ENCODE measurements at regions not wholly inside any gene's neighbourhood (a gene's known extent, or its start where the extent isn't known, plus 50 kb on each side); places are given as distances from the start of the nearest gene placed in this dataset.

DNA sequence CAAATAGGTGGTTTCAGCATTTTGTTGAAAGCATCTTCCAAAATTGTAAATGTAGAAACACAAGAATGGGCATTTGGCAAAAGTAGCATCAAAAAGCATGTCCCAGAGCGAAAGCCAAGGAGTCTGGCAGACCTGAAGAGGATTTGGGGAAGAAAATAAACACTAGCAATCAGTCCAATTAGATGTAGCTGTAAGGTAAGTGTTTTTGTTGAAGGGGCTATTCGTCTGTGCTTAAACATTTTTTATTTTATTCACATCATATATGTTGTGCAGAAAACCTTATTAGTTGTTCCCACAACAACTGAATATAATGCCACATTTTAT is 954.1 kb upstream of the COX7C start:
- ATAC-seq (replicated peaks in 6 of 8): no peak
- no peak overlapping the region for H3K4me3 ChIP-seq
- H3K27ac ChIP-seq: no peak overlapping the region
- in situ Hi-C loops (cut with MboI; ENCODE audit: low pct_unique_long_range_greater_than_20kb in 2 of 9, low sequenced_read_pairs in 9 of 9, unreplicated experiment in 9 of 9): no loop called here
- WGBS, 10 experiments: 0 to 100% (median 94%) methylated on average over 1 to 2 of the region's 2 CpGs; no CpG with 5 or more reads in 1 of the 10 experiments
- no peaks in the 10 kb centered on the region for H3K4me1 ChIP-seq (replicated peaks in 1 of 2)

DNA sequence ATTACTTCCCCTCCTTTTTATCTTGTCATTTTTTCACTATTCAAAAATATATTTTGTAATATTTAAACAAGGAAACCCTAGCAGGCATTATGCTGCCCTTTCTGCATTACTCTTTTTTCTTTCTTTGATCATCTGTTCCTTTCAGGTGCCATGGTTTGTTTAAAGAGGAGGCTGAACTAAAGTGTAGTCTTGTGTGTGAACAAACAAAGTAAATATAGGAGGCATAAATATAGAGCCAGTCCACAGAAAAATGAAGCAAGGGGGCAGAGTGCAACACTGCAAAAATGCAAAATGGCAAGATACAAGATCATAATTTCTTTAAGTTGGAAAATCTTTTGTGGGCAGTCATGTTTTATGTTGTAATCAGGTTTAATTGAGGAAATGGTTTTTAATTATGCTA is 947.3 kb upstream of the COX7C start:
- in situ Hi-C loops (cut with MboI; ENCODE audit: low pct_unique_long_range_greater_than_20kb in 2 of 9, low sequenced_read_pairs in 9 of 9, unreplicated experiment in 9 of 9): no loop called here
- ATAC-seq (replicated peaks in 6 of 8): peak in 1 of 8 experiments; percentile 28
- no peak overlapping the region for H3K27ac ChIP-seq

DNA sequence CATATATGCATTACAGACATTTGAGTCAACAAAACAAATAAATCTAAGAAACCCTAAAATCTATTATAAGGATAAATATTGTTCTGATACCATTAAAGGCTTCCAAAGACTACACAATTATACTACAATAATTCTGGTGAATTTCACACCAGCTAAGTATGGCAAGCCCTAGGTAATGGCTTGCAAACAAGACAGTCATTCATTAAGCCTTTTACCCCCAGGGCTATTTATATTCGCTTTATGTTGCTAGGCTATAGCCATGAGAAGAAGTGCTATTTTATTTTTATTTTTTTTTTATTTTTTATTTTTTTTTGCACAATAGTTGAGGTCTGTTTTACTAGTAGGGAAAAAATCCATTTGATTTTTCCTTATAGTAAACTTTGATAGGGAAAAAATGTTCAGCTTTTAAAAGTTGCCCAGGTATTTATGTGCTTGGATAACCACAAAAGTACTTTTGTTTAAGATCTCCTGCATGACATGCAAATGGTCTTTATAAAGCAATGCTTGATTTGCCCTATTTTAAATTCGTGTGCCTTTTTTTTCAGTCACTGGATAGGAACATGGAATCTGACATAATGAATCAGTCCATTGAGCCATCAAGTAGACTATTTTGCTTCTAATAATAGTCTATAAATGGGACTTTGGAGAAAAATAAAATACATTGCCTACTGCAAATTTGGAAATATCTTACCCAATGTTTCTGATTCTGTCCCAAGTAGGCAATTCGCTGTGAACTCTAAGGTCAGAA is 946.3 kb upstream of the COX7C start:
- Histone ChIP-seq H3K27ac (no peak overlapping the region), H3K4me3 (no peak overlapping the region), H3K4me1 (replicated peaks in 1 of 2) (peaks cover 0 to 5% of the 10 kb centered on the region in 2 donors)
- 4 to 74% (median 55%) methylated on average over 2 to 3 of the region's 3 CpGs for WGBS, 10 experiments
- peak in 1 of 8 experiments; percentile 76 for ATAC-seq (replicated peaks in 6 of 8)
- in situ Hi-C loops (cut with MboI; ENCODE audit: low pct_unique_long_range_greater_than_20kb in 2 of 9, low sequenced_read_pairs in 9 of 9, unreplicated experiment in 9 of 9): no loop called here

More for the DNA sequence above, 947.3 kb upstream of the COX7C start:
- Histone ChIP-seq H3K4me3 (no peak overlapping the region), H3K4me1 (replicated peaks in 1 of 2) (peaks cover 0 to 5% of the 10 kb centered on the region in 2 donors)

DNA sequence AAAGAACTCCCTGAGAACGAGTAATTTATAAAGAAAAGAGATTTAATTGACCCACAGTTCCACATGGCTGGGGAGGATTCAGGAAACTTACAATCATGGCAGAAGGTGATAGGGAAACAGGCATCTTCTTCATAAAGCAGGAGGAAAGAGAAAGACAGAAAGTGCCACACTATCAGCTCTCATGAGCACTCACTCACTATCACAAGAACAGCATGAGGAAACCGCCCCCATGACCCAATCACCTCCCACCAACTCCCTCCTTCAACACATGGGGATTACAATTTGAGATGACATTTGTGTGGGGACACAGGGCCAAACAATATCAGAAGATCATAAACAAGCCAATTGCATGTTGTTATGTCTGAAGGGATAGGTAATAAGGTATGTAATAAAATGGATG is 935.9 kb upstream of the COX7C start:
- Histone ChIP-seq H3K4me1 (replicated peaks in 1 of 2) (no peaks in the 10 kb centered on the region), H3K4me3 (no peak overlapping the region), H3K27ac (no peak overlapping the region)
- 0 to 83% (median 50%) methylated on average over 1 to 2 of the region's 2 CpGs for WGBS, 10 experiments
- in situ Hi-C loops (cut with MboI; ENCODE audit: low pct_unique_long_range_greater_than_20kb in 2 of 9, low sequenced_read_pairs in 9 of 9, unreplicated experiment in 9 of 9): no loop called here
- no peak for ATAC-seq (replicated peaks in 6 of 8)

DNA sequence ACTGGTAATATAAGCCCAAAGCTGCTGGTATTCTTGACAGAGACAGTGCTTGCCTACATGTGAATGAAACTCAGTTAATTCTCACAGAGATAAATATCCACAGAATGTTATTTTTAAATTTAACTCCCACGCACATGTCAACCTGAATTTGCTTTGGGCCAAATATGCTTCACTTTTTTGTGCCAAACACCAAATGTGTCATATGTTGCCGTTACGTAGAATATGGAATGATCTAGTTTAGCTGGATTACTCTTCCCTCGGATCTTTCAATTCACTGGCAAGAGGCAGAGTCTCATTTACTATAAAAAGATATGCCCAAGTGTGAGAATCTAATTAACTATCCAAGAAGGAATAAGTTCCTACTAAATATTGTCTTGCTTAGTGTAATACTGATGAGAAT is 933.4 kb upstream of the COX7C start:
- 0 to 98% (median 81%) methylated on average over 2 to 4 of the region's 4 CpGs; no CpG with 5 or more reads in 2 of the 10 experiments for WGBS, 10 experiments
- Histone ChIP-seq H3K27ac (no peak overlapping the region), H3K4me1 (replicated peaks in 1 of 2) (no peaks in the 10 kb centered on the region), H3K4me3 (no peak overlapping the region)
- in situ Hi-C loops (cut with MboI; ENCODE audit: low pct_unique_long_range_greater_than_20kb in 2 of 9, low sequenced_read_pairs in 9 of 9, unreplicated experiment in 9 of 9): no loop called here
- ATAC-seq (replicated peaks in 6 of 8): no peak

DNA sequence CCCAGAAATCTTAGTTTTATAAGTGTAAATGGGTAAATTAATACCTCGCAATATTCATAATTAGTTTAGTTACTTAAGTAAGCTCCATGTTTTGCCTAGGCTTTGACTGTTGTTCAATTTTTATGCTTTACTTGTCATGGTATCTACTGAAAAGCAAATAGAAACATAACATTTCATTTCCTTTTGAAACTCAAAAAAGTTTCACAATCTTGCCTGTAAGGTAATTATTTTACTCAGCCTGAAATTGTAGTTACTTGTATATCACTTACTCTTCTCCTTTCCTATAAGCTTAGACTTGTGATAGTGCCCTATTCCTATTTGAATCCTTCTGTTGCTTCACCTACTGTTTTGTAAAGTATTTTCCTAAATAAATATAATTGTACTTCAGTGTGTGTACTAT is 914.4 kb upstream of the COX7C start:
- H3K4me1 ChIP-seq (replicated peaks in 1 of 2): no peaks in the 10 kb centered on the region
- ATAC-seq (replicated peaks in 6 of 8): no peak
- 0 to 100% (median 89%) methylated on average over 1 of the region's 1 CpG; no CpG with 5 or more reads in 1 of the 10 experiments for WGBS, 10 experiments
- in situ Hi-C loops (cut with MboI; ENCODE audit: low pct_unique_long_range_greater_than_20kb in 2 of 9, low sequenced_read_pairs in 9 of 9, unreplicated experiment in 9 of 9): no loop called here
- H3K4me3 ChIP-seq: no peak overlapping the region
- H3K27ac ChIP-seq: no peak overlapping the region

DNA sequence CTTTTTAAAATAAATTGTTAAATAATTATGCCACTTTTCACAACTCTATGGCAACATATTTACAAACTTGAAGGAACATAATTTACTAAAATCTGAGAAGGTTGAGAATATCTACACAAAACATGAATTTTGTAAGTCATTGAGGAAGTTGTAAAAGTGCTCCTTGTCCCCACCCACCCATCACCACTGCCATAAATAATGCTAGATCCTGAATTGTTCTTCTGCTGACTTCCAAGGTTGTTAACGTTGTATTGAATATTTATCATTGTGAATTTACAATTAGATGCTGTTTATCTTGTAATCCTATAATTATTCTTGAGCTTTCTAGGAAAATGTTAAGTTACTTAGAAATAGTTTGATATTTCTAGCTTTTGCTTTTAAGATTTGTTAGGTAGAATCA is 908.0 kb upstream of the COX7C start:
- WGBS, 10 experiments: 0 to 50% (median 0%) methylated on average over 1 of the region's 1 CpG; no CpG with 5 or more reads in 5 of the 10 experiments
- in situ Hi-C loops (cut with MboI; ENCODE audit: low pct_unique_long_range_greater_than_20kb in 2 of 9, low sequenced_read_pairs in 9 of 9, unreplicated experiment in 9 of 9): no loop called here

DNA sequence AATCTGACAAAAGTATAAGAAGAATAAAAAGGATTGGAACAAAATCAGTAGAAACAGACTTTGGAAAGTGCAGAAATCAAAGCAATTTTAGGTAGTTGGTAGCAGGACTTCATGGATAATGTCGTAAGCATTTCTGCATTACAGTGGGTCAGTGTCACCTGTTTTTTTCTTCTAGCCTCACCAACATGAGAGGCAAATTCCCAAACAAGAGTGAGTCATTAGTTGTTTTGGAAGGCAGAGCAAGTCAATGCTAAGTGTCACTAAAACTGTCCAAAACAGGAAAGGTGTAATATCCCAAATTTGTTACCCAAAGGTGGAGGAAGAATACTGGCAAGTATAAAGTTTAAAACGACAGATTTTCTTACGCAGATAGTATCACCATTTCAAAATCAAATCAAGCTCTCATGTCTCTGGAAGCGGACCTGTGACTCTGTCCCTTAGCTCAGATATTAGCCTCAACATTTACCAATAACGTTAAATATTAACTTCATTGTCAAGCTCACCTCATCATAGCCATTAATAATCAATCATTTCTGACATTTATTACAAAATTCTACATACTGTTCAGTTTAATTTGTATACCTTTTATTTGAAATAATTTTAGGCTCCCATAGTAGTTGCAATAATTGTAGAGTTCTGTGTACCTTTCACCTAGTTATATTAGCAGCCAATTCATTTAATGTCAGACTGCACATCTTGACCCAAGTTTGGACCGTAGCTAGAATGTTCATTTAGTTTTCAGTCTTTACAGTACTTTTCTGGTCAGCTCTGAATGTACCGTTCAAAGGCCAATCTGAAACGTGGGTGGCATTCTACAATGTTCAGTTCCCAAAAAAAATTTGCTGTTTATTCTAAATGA is 901.2 kb upstream of the COX7C start:
- in situ Hi-C loops (cut with MboI; ENCODE audit: low pct_unique_long_range_greater_than_20kb in 2 of 9, low sequenced_read_pairs in 9 of 9, unreplicated experiment in 9 of 9): no loop called here
- Histone ChIP-seq H3K4me3 (no peak overlapping the region), H3K27ac (no peak overlapping the region), H3K4me1 (replicated peaks in 1 of 2) (no peaks in the 10 kb centered on the region)
- 11 to 100% (median 86%) methylated on average over 1 to 8 of the region's 8 CpGs for WGBS, 10 experiments
- ATAC-seq (replicated peaks in 6 of 8): no peak

More for the DNA sequence above, 908.0 kb upstream of the COX7C start:
- no peak for ATAC-seq (replicated peaks in 6 of 8)
- Histone ChIP-seq H3K4me3 (no peak overlapping the region), H3K4me1 (replicated peaks in 1 of 2) (no peaks in the 10 kb centered on the region), H3K27ac (no peak overlapping the region)

DNA sequence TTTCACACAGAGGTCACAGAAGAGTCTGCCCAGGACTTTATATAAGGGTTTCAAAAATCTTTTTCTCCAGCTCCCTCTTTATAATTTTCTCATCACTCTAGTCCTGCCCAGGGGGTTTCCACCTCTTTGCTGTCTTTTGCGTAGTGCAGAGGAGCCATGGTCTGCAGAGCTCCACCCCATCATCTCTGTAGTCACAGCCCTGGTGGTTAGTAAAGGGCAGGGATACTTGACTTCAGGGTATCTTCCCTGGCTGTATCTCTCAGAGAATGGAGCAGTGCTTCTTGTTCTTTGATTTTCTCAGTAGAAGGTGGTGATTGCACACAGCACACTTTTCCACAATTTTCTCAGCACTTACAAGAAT is 900.6 kb upstream of the COX7C start:
- H3K4me3 ChIP-seq: no peak overlapping the region
- 0 to 100% (median 83%) methylated on average over 1 of the region's 1 CpG; no CpG with 5 or more reads in 5 of the 10 experiments for WGBS, 10 experiments
- in situ Hi-C loops (cut with MboI; ENCODE audit: low pct_unique_long_range_greater_than_20kb in 2 of 9, low sequenced_read_pairs in 9 of 9, unreplicated experiment in 9 of 9): no loop called here
- no peak for ATAC-seq (replicated peaks in 6 of 8)
- H3K4me1 ChIP-seq (replicated peaks in 1 of 2): no peaks in the 10 kb centered on the region
- H3K27ac ChIP-seq: no peak overlapping the region

DNA sequence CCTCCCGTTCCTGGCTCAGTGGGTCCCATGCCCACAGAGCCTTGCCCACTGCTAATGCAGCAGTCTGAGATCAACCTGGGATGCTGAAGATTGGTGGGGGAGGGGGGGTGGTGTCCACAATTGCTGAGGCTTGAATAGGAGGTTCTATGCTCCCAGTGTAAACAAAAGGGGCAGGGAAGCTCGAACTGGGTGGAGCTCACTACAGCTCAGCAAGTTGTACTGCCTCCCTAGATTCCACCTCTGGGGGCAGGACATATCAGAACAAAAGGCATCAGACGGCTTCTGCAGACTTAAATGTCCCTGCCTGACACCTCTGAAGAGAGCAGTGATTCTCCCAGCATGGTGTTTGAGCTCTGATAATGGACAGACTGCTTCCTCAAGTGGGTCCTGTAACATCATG is 885.6 kb upstream of the COX7C start:
- no peak for ATAC-seq (replicated peaks in 6 of 8)
- in situ Hi-C loops (cut with MboI; ENCODE audit: low pct_unique_long_range_greater_than_20kb in 2 of 9, low sequenced_read_pairs in 9 of 9, unreplicated experiment in 9 of 9): no loop called here

DNA sequence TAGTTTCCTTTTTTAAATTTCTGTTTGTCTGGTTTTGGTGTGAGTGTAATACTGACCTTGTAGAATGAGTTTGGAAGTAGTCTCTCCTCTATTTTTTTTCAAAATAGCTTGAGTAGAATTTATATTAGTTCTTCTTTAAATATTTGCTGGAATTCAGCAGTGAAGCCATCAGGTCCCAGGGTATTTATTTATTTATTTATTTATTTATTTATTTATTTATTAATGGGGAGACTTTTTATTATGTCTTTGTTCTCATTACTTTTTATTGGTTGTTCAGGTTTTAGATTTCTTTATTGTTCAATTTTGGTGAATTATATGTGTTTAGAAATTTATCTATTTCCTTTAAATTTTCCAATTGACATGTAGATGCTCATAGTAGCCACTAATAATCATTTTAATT is 875.8 kb upstream of the COX7C start:
- no peak overlapping the region for H3K4me3 ChIP-seq
- H3K4me1 ChIP-seq (replicated peaks in 1 of 2): no peaks in the 10 kb centered on the region
- no peak for ATAC-seq (replicated peaks in 6 of 8)
- in situ Hi-C loops (cut with MboI; ENCODE audit: low pct_unique_long_range_greater_than_20kb in 2 of 9, low sequenced_read_pairs in 9 of 9, unreplicated experiment in 9 of 9): no loop called here
- H3K27ac ChIP-seq: no peak overlapping the region

More for the DNA sequence above, 885.6 kb upstream of the COX7C start:
- Histone ChIP-seq H3K27ac (no peak overlapping the region), H3K4me1 (replicated peaks in 1 of 2) (no peaks in the 10 kb centered on the region), H3K4me3 (no peak overlapping the region)
- 0 to 80% (median 80%) methylated on average over 1 to 2 of the region's 3 CpGs; no CpG with 5 or more reads in 5 of the 10 experiments for WGBS, 10 experiments

DNA sequence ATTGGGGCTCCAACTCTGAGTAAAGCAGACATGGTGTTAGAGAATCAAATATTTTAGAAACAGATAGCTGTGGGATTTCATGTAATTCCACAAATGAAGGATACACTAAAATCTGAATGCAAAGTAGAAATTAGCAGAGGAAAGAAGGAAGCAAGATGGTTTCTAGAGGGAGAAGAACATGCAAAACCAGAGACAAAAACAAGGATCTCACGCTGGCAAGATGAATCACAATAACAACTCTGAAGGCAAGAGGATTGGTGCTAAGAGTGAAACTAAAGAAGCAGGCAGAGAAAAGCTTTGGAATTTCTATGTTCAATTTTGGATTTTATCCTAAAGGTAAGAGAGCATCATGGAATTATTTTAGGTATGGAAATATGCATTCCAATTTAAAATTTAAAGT is 857.2 kb upstream of the COX7C start:
- in situ Hi-C loops (cut with MboI; ENCODE audit: low pct_unique_long_range_greater_than_20kb in 2 of 9, low sequenced_read_pairs in 9 of 9, unreplicated experiment in 9 of 9): no loop called here
- Histone ChIP-seq H3K4me1 (replicated peaks in 1 of 2) (no peaks in the 10 kb centered on the region), H3K27ac (no peak overlapping the region), H3K4me3 (no peak overlapping the region)
- 0 to 67% (median 26%) methylated on average over 1 of the region's 1 CpG; no CpG with 5 or more reads in 2 of the 10 experiments for WGBS, 10 experiments
- no peak for ATAC-seq (replicated peaks in 6 of 8)

DNA sequence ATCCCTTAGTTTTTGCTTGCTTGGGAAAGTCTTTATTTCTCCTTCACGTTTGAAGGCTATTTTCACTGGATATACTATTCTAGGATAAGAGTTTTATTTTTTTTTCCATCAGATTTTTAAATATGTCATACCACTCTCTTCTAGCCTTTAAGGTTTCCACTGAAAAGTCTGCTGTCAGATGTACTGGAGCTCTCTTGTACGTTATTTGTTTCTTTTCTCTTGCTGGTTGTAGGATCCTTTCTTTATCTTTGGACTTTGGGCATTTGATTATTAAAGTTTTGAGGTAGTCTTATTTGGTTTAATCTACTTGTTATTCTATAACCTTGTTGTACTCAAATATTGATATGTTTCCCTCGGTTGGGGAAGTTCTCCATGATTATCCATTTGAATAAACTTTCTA is 848.4 kb upstream of the COX7C start:
- in situ Hi-C loops (cut with MboI; ENCODE audit: low pct_unique_long_range_greater_than_20kb in 2 of 9, low sequenced_read_pairs in 9 of 9, unreplicated experiment in 9 of 9): no loop called here
- no peak overlapping the region for H3K4me3 ChIP-seq
- no peak for ATAC-seq (replicated peaks in 6 of 8)
- H3K27ac ChIP-seq: no peak overlapping the region
- no peaks in the 10 kb centered on the region for H3K4me1 ChIP-seq (replicated peaks in 1 of 2)
- WGBS, 10 experiments: 0 to 100% (median 82%) methylated on average over 1 to 3 of the region's 3 CpGs

DNA sequence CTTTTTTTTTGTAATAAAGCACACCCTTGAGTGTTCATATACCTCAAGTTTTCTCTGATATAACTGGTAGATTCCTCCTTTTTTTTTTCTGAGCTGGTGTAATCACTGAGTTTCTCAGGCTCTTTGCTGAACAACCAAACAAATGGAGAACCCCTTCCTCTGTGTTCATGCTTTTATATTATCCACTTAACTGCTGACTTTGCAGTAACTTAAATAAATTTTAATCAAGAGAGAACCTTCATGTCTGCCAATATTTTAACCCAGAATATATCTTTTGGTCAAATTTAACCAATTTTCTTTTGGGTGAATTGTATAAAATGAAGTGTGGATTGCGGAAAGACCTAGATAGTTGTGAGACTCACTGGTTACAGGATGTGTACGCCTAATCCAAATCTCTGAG is 833.0 kb upstream of the COX7C start:
- Histone ChIP-seq H3K4me3 (no peak overlapping the region), H3K27ac (no peak overlapping the region), H3K4me1 (replicated peaks in 1 of 2) (no peaks in the 10 kb centered on the region)
- 15 to 100% (median 51%) methylated on average over 1 to 2 of the region's 2 CpGs; no CpG with 5 or more reads in 3 of the 10 experiments for WGBS, 10 experiments
- ATAC-seq (replicated peaks in 6 of 8): no peak
- in situ Hi-C loops (cut with MboI; ENCODE audit: low pct_unique_long_range_greater_than_20kb in 2 of 9, low sequenced_read_pairs in 9 of 9, unreplicated experiment in 9 of 9): no loop called here
